HG03060 (cell line): ENCODE measurements at regions not wholly inside any gene's neighbourhood (a gene's known extent, or its start where the extent isn't known, plus 50 kb on each side); places are given as distances from the start of the nearest gene placed in this dataset.

Experiments used
- ATAC-seq: cut with Tn5 transposase; IDR thresholded peaks from one replicate; pipeline ENCODE4 v1.9.1; 2021; ENCODE audit warnings: low read depth, moderate number of reproducible peaks; ENCODE audit not compliant: unreplicated experiment

GRCh38 chr2:8407332-8407731 lies 274.5 kb upstream of the ID2 start:
- no peak for ATAC-seq

GRCh38 chr2:8408560-8409460 lies 273.0 kb upstream of the ID2 start:
- ATAC-seq, result peak; percentile 89

GRCh38 chr2:8409461-8410260 lies 272.2 kb upstream of the ID2 start:
- ATAC-seq, result no peak

GRCh38 chr2:8412082-8412481 lies 269.8 kb upstream of the ID2 start:
- ATAC-seq, result no peak

GRCh38 chr2:8412586-8412985 lies 269.3 kb upstream of the ID2 start:
- ATAC-seq, result no peak

GRCh38 chr2:8413589-8414135 lies 268.2 kb upstream of the ID2 start:
- ATAC-seq, result no peak

GRCh38 chr2:8414946-8415879 lies 266.6 kb upstream of the ID2 start:
- ATAC-seq, result no peak

- no peak for ATAC-seq
Measured at GRCh38 chr2:8416001-8416571, 265.8 kb upstream of the ID2 start.

GRCh38 chr2:8416849-8417832 lies 264.7 kb upstream of the ID2 start:
- no peak for ATAC-seq

- ATAC-seq, result no peak
Measured at GRCh38 chr2:8418721-8419120, 263.1 kb upstream of the ID2 start.

GRCh38 chr2:8421658-8422449 lies 260.0 kb upstream of the ID2 start:
- peak; percentile 67 for ATAC-seq

- no peak for ATAC-seq
Measured at GRCh38 chr2:8422450-8422800, 259.4 kb upstream of the ID2 start.

GRCh38 chr2:8424997-8425900 lies 256.6 kb upstream of the ID2 start:
- ATAC-seq, result no peak

- ATAC-seq, result no peak
Measured at GRCh38 chr2:8426550-8426949, 255.3 kb upstream of the ID2 start.

GRCh38 chr2:8427211-8427610 lies 254.6 kb upstream of the ID2 start:
- no peak for ATAC-seq

- no peak for ATAC-seq
Measured at GRCh38 chr2:8430628-8431027, 251.2 kb upstream of the ID2 start.
